IPS-15b (cell line): ENCODE measurements at regions not wholly inside any gene's neighbourhood (a gene's known extent, or its start where the extent isn't known, plus 50 kb on each side); places are given as distances from the start of the nearest gene placed in this dataset.

Experiments used
- H3K27me3 ChIP-seq: one replicate; pipeline ENCODE4 v1.6.1; 2013; ENCODE audit warnings: low read length; ENCODE audit not compliant: control insufficient read depth, insufficient read depth
- H3K36me3 ChIP-seq: one replicate; pipeline ENCODE4 v1.6.1; 2013; ENCODE audit warnings: low read length; ENCODE audit not compliant: control insufficient read depth, insufficient read depth
- H3K4me1 ChIP-seq: one replicate; pipeline ENCODE4 v1.6.1; 2013; ENCODE audit warnings: mild to moderate bottlenecking, low read length; ENCODE audit not compliant: control insufficient read depth, insufficient read depth
- H3K4me3 ChIP-seq: one replicate; pipeline ENCODE4 v1.5.1; 2013; ENCODE audit warnings: low read depth, low read length
- H3K9ac ChIP-seq: one replicate; pipeline ENCODE4 v1.6.1; 2013; ENCODE audit warnings: low read depth, mild to moderate bottlenecking, low read length
- H3K9me3 ChIP-seq: one replicate; pipeline ENCODE4 v1.6.1; 2013; ENCODE audit warnings: mild to moderate bottlenecking, low read length; ENCODE audit not compliant: control insufficient read depth, insufficient read depth

DNA sequence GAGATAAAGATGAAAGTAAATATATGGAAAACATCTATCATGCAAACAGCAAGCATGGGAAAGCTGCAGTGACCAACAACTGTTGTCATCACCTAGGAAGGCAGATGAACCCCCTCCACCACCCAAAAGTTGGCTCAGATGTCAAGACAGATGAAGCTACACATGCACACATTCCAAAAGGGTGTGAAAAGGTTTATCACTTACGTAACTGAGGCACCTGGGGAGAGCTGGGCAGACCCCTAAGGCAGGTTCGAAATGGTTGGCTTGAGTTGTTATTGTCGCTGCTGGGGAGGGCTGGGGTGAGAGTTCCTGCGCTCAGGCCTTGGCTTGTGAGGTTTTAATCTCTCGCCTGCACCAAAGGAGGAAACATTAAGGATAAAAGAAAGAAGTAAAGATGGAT is 355.1 kb upstream of the CHRM3 start:
- no peak overlapping the region for H3K4me3 ChIP-seq
- H3K9ac ChIP-seq = no peak overlapping the region

DNA sequence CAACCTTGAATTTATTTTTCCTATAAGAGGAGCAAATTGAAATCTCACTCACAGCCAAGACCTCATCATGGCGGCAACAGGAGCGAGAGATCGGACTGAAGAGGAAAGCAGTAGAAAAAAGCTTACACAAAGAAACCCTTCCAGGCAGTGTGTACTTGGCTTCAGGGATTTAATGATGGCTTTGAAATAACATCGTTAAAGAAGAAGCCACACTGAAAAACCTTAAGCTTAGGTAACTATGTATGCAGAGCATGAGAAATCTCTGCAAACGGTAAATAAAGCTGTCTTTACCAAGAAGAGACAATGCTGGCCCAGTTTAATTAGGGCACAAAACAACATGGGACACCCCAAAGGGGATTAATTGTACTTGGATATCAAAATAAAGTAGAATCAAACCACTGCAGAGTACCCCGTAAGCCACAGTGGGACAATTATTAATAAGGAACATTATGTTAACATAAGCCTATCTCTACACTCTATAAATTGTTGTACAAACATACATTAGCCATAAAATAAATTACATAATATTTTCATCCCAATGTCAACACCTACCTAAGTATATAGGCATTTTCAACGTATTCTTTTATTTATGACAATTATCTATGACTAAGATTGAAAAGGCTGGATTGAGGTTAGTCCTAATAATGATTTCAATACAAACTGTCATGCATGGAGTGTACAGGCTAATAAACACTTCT is 360.2 kb upstream of the CHRM3 start:
- H3K9me3 ChIP-seq = no peaks in the 10 kb centered on the region
- H3K4me3 ChIP-seq = no peak overlapping the region
- no peaks in the 10 kb centered on the region for H3K27me3 ChIP-seq

More for the DNA sequence above, 355.1 kb upstream of the CHRM3 start:
- no peaks in the 10 kb centered on the region for H3K9me3 ChIP-seq
- H3K36me3 ChIP-seq = no peaks in the 10 kb centered on the region
- H3K27me3 ChIP-seq = no peaks in the 10 kb centered on the region
- no peaks in the 10 kb centered on the region for H3K4me1 ChIP-seq

GRCh38 chr1:239025223-239025622 is 361.1 kb upstream of the CHRM3 start:
- no peaks in the 10 kb centered on the region for H3K27me3 ChIP-seq
- no peaks in the 10 kb centered on the region for H3K9me3 ChIP-seq
- H3K4me1 ChIP-seq = no peaks in the 10 kb centered on the region
- no peak overlapping the region for H3K9ac ChIP-seq
- H3K4me3 ChIP-seq = no peak overlapping the region
- no peaks in the 10 kb centered on the region for H3K36me3 ChIP-seq

More for the DNA sequence above, 360.2 kb upstream of the CHRM3 start:
- H3K4me1 ChIP-seq = no peaks in the 10 kb centered on the region
- no peak overlapping the region for H3K9ac ChIP-seq
- H3K36me3 ChIP-seq = no peaks in the 10 kb centered on the region

DNA sequence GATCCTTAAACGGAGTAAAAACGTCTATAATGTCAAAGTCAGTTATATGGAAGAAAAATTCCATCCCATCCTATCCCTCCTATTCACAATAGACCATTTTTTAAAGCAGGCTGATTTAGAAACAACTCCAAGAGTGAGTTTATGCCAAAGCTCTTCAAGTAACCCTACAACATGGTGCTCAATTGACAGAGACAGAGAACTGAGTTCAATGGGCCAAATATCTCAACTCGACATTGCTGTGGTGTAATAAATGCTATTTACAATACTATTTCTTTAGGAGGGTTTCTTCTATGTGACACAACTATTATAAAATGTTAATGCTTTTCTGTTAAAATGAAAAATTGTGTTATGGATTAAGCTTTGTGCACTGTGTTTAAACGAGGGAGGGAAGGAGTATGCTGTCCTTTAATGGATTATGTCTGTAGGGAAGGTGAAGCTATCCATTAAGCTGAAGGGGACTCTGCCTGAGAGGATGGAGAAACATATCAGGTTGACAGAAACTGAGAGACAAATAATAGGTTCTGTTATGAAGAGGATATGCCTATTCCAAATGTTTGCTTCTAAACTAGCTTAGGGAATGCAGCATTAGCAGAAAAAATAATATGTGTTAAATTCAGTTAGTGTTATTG is 362.5 kb upstream of the CHRM3 start:
- H3K4me1 ChIP-seq = no peaks in the 10 kb centered on the region
- H3K36me3 ChIP-seq = no peaks in the 10 kb centered on the region
- H3K27me3 ChIP-seq = no peaks in the 10 kb centered on the region
- H3K9me3 ChIP-seq = no peaks in the 10 kb centered on the region
- H3K4me3 ChIP-seq = no peak overlapping the region
- H3K9ac ChIP-seq = no peak overlapping the region

DNA sequence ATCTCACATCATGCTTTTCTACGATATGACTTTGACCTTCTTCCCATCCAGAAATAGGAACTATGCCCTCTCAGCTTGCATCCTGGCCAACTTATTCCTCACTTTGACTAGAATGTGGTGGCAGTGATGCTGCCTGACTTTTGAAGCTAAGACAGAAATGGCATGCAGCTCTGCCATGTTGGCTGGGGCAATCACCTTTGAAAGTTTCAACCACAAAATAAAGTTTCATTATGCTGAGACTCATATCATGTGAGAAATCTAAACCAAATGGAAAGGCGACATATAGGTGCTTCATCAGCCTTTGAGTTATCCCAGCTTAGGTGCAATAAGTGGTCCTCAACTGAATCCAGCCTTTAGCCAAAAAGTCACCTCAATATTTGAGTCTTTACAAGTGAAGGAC is 370.0 kb upstream of the CHRM3 start:
- Histone ChIP-seq H3K4me1 (no peaks in the 10 kb centered on the region), H3K36me3 (no peaks in the 10 kb centered on the region), H3K4me3 (no peak overlapping the region), H3K9me3 (no peaks in the 10 kb centered on the region), H3K27me3 (no peaks in the 10 kb centered on the region), H3K9ac (no peak overlapping the region)

GRCh38 chr1:239011382-239011781 is 375.0 kb upstream of the CHRM3 start:
- no peaks in the 10 kb centered on the region for H3K27me3 ChIP-seq
- no peaks in the 10 kb centered on the region for H3K36me3 ChIP-seq
- no peaks in the 10 kb centered on the region for H3K9me3 ChIP-seq
- H3K4me3 ChIP-seq = no peak overlapping the region
- no peaks in the 10 kb centered on the region for H3K4me1 ChIP-seq
- no peak overlapping the region for H3K9ac ChIP-seq

- no peak overlapping the region for H3K9ac ChIP-seq
- no peaks in the 10 kb centered on the region for H3K27me3 ChIP-seq
- no peaks in the 10 kb centered on the region for H3K4me1 ChIP-seq
- no peaks in the 10 kb centered on the region for H3K9me3 ChIP-seq
- no peaks in the 10 kb centered on the region for H3K36me3 ChIP-seq
- H3K4me3 ChIP-seq = no peak overlapping the region
These were observed 377.8 kb upstream of the CHRM3 start for GRCh38 chr1:239008568-239008967.

- Histone ChIP-seq H3K4me3 (no peak overlapping the region), H3K36me3 (no peaks in the 10 kb centered on the region), H3K9ac (no peak overlapping the region), H3K4me1 (no peaks in the 10 kb centered on the region), H3K9me3 (no peaks in the 10 kb centered on the region), H3K27me3 (no peaks in the 10 kb centered on the region)
These were observed 380.1 kb upstream of the CHRM3 start for GRCh38 chr1:239006276-239006675.

GRCh38 chr1:238999944-239000343 is 386.4 kb upstream of the CHRM3 start:
- Histone ChIP-seq H3K36me3 (no peaks in the 10 kb centered on the region), H3K27me3 (no peaks in the 10 kb centered on the region), H3K4me1 (no peaks in the 10 kb centered on the region), H3K9me3 (no peaks in the 10 kb centered on the region), H3K9ac (no peak overlapping the region), H3K4me3 (no peak overlapping the region)

DNA sequence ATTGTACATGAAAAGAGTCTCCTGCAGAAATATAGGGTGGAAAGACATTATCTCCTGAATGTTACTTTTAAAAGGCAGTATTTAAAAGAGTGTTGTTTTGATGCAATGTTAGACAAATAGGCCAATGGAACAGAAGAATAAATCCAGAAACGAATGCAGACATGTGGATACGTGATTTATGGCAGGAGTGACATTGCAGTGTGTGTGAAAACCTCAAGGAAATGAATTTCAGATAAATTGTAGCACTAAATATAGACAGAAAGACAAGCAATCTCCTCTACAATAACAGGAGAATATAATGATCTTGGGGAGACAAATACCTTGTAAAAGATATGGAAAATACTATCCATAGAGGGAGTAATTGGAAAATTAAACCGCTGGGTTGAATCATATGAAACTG is 387.8 kb upstream of the CHRM3 start:
- Histone ChIP-seq H3K4me3 (no peak overlapping the region), H3K4me1 (no peaks in the 10 kb centered on the region), H3K36me3 (no peaks in the 10 kb centered on the region), H3K9ac (no peak overlapping the region), H3K27me3 (no peaks in the 10 kb centered on the region), H3K9me3 (no peaks in the 10 kb centered on the region)

GRCh38 chr1:238991765-238992495 is 394.4 kb upstream of the CHRM3 start:
- H3K4me3 ChIP-seq = no peak overlapping the region
- H3K27me3 ChIP-seq = no peaks in the 10 kb centered on the region
- no peaks in the 10 kb centered on the region for H3K4me1 ChIP-seq
- no peaks in the 10 kb centered on the region for H3K36me3 ChIP-seq
- no peaks in the 10 kb centered on the region for H3K9me3 ChIP-seq
- H3K9ac ChIP-seq = no peak overlapping the region

DNA sequence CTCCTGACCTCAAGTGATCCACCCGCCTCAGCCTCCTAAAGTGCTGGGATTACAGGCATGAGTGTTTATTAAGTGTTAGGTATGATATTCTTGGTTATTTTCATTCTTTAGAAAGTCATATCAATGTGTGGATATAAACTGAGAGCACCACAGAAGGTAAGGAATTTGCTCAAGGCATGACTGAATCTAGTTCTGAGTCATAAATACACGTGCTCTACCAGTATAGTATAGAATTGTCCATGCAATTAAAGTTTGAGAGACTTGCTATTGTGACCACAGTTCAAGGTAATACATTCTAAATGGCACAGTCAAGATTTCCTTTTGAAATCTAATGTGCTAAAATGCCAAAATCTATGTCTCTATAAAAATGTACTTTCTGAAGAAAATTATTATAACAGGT is 401.1 kb upstream of the CHRM3 start:
- Histone ChIP-seq H3K27me3 (no peaks in the 10 kb centered on the region), H3K4me1 (no peaks in the 10 kb centered on the region), H3K9me3 (no peaks in the 10 kb centered on the region), H3K4me3 (no peak overlapping the region), H3K36me3 (no peaks in the 10 kb centered on the region), H3K9ac (no peak overlapping the region)
